HL-60 (cell line): ENCODE measurements at regions not wholly inside any gene's neighbourhood (a gene's known extent, or its start where the extent isn't known, plus 50 kb on each side); places are given as distances from the start of the nearest gene placed in this dataset.
"Not testable (repeated sequence)": the region's sequence is repeated elsewhere in the genome, so short reads cannot be mapped to it uniquely, and the experiment has no call there.

Experiments
- CTCF ChIP-seq: IDR thresholded peaks from one replicate; pipeline ENCODE4 v1.5.1; 2011; ENCODE audit warnings: low read length, control low read depth, inconsistent platforms; ENCODE audit not compliant: insufficient read depth
- POLR2AphosphoS5 ChIP-seq: IDR thresholded peaks from 2 replicates; pipeline ENCODE4 v1.6.1; 2012; ENCODE audit warnings: low read depth
- SPI1 ChIP-seq: IDR thresholded peaks from 2 replicates; pipeline ENCODE4 v1.6.1; 2012; ENCODE audit warnings: low read depth, mild to moderate bottlenecking, borderline replicate concordance

DNA sequence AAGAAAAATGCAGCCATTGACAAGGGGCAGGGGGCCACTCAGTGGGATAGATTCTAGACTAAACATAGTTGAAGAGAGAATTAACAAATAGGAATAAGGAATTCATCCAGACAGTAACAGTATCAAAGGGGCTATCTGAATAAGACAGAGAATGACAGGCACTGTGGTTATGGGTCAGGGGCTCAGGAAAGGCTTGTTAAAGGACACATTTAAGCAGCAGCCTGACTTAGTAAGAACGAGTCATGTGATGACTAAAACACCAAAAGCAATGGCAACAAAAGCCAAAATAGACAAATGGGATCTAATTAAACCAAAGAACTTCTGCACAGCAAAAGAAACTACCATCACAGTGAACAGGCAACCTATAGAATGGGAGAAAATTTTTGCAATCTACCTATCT, 78.9 kb downstream of the TEX35 start:
- not testable (repeated sequence) for TF ChIP-seq SPI1, CTCF, POLR2AphosphoS5
